NAMALWA (cell line): ENCODE measurements at regions not wholly inside any gene's neighbourhood (a gene's known extent, or its start where the extent isn't known, plus 50 kb on each side); places are given as distances from the start of the nearest gene placed in this dataset.
A peak's percentile ranks its signal among the peaks of the same experiment; 100 is the strongest.

Experiments used
- DNase-seq: peaks from one replicate; pipeline ENCODE4 v3.0.0-alpha.2; 2015; ENCODE audit warnings: low spot score

DNA sequence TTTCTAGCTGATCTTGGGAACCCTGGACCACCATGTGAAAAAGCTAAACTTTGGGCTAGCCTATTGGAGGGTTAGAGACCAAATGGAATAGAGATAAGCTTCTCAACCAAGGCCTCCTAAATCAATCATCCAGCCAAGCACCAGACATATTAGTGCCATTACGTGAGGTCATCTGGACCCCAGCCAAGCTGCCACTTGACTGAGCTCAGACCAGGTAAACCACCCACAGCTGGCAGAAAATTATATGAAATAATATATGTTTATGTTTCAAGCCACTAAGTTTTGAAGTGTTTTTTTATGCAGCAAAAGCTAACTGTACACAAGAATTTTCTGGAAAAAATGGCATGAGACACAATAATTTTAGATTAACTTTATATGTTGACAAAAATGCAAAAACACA is 82.6 kb upstream of the PCGF5 start:
- no peak for DNase-seq

DNA sequence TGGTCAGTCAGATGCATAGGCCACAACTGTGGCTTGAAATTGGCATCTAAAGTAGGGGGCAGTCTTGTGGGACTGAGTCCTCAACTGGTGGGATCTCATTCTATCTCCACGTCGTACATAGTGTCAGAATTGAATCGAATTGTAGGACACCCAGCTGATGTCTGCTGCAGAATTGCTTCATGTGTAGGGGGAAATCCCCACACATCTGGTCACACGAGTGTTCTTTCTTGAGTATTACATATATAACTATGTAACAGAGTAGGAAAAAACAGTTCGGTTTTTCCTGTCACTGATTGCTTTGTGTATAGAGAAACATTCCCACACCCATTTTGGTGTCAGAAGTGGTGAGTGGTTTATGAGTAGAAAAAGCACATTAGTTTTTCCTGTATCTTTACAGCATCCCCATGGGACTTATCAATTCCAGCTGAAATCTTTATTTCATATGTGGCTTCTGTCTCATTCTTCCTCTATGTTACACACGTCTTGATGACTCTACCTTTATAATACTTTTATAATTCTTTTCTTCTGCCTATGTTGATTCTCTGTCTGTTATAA is 79.4 kb upstream of the PCGF5 start:
- peak; percentile 21 for DNase-seq

DNA sequence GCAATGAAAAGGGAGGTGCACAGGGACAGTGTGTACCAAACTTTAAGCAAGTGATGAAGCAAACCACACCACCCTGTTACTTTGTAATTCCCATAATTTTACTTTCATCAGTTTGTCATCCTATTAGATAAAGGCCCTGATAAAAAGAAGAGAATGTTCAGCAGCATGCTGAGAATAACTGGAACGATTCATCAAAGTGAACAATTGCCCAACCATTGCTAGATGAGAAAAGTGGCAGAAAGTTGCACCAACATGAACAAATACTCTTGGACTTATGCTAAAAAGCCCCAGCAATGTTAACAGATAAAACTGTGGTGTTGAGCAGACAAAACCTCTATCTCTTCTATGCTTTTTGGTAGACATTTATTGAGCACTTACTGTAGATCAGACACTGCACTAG is 75.5 kb upstream of the PCGF5 start:
- no peak for DNase-seq

DNA sequence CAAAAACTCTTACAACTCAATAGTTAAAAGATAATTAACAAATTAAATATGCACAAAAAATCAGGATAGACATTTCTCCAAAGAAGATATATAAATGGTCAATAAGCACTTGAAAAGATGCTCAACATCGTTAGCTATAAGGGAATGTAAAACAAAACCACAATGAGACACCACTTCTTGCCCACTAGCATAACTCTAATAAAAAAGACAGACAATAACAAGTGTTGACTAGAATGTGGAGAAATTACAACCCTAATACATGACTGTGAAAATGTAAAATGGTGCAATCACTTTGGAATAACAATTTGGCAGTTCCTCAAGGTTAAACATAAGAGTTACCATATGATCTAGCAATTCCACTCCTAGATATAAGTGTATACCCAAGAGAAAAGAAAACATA is 74.3 kb upstream of the PCGF5 start:
- DNase-seq, result no peak

DNA sequence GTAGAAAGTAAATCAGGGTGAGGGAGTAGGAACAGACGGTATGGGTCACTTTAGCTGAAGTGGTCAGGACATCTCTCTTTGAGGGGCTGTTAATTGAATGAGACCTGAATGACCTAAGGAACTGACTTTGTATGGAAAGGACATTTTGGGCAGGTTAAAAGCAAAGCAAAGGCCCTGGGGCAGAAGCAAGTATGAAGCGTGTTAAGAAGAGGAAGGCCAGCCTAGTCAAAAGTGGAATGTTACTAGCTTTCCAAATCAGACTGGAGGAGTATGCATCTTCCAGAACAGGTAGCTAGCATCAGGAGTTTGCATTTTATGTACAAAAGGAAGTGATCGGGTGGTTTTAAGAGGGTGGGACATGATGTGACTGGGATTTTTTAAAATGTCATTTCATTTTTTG is 70.9 kb upstream of the PCGF5 start:
- DNase-seq, result no peak

DNA sequence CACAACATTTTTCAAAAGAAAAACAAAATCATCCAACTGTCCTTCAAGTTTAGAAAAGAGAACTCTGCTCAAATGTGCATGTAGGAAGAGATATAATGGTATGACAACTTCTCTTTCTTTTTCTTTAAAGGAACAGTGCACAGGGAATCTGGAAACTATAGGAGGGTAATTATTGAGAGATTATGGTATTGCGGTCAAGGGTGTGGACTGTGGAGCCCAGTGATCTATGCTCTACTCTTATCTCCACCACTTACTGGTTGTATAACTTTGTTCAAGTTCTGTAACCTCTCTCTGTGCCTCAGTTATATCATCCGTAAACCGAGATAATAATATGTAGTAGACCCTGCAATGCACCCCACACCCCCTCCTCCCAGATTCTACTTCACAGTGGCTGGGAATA is 69.8 kb upstream of the PCGF5 start:
- DNase-seq, result no peak

DNA sequence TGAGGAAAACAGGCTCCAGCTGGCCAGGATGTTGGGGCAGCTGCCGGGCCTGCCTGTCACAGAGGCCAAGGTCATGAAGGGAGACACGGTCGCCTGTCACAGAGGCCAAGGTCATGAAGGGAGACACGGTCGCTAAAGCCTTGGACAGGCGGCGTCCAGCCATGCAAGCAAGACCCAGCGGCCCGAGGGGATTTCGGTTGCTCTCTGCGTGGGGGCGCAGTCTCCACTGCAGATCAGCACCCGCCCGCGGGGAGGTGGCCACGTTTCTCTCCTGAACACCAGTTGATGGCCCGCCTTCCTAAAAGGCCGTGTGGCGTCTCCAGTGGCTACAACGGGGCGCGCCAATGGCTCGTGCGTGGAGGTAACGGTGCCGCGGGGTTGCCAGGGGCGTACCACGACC is 67.0 kb upstream of the PCGF5 start:
- no peak for DNase-seq

DNA sequence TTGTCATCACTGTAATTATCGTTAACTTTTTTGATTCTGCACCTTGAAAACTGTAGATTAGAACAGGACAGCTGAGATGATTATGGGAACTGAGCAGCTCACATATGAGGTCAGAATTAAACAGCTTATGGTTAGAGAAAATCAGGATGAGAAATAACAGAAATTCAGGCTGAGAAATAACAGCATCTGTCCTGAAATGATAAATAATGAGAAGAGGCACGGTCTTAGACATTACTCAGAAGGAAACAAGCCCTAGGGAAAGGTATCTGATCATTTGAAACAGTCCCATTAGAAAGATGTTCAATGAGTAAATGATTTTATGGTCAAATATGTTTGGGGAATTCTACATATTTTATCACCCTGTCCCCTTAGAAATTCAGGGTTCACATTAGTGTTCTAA is 65.6 kb upstream of the PCGF5 start:
- DNase-seq, result no peak

DNA sequence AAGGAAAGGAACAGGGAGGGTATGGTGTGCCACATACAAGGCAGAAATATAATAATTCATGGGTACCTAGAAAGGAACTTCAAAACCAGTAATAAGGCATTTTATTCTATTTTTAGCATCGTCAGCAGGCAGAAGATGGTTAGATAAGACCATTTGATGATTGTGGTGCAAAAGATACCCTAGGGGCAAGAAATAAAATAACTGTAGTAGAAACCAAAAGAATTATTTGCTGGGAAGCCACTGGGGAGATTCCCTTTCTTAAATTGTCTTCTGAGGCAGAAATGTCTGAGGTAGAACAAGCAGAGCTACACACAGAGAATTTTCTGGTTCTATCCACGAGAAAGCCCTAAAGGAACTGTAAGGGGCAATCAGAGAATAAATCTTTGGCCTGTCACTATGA is 64.3 kb upstream of the PCGF5 start:
- no peak for DNase-seq

DNA sequence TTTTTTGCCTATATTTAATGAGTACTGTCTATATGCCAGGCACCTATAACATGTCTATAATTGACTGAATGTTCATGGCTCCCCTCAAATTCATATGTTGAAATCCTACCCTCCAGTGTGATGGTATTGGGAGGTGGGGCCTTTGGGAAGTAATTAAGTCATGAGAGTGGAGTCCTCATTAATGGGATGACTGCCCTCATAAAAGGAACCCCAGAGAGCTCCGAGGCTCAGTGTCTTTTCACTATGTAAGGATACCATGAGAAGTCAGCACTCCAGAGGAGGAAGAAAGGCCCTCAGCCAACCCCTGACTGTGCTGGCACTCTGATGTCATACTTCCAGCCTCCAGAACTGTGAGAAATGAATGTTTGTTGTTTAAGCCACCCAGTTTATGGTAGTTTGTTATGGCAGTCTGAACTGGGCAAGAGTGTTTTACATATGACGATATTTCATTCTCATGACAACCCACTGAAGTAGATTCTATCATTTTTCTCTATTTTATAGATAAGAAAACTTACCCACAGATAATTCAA is 61.1 kb upstream of the PCGF5 start:
- no peak for DNase-seq

DNA sequence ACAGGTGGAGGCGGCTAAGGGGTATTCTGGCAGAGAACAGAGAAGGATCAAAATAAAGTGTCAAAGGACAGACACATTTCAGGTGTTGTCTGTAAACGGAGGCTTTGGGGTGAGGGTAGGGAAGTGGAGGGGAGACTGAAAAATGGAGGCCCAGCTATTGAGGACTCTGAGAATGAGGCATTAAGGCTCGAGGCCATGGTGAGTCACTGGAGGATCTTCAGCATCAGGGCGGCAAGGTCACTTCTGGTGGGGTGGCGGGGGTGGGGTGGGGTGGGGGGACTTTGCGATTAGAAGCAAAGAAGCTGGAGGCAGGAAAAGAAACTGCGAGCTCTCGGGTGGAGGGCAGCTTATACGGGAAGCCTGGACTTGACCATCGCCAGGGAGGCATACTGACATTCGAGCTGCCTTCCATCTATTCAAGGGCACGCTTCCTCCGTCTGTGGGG is 58.4 kb upstream of the PCGF5 start:
- DNase-seq, result peak; percentile 28

DNA sequence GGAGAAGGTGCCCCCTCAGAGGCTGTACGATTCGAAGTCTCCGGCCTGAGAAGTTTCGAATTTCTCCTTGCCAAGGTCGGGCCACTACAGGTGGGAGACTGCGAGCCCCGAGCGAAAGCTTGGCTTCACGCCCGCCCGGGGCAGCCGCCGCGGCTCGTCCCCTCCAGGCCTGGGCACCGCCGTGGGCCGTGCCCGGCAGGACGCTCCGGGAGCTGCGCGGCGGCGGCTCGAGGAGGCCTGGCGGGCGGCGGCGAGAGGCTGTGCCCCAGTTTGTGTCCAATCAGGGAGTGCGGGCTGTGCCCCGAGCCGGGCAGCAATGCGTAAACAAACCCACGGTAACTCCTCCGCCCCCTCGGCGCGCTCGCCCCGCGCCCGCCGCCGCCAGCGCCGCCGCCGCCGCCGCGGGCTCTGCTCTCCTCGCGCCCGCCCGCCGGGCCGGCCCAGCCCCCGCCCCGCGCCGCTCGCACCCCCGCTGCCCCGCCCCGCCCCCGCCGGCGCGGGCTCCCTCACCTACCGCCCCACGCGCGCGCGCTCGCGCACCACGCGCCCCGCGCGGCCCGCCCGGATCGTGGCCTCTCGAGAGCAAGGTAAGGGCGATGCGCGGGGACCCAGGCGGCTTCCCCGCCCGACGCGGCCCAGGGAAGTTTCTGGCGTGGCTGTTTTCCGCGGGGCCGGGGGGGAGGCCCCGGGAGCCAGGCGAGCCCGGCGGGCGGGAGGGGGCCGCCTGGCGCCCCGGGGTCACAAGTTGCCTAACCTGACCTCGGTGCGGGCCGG is 57.8 kb upstream of the PCGF5 start:
- DNase-seq, result peak; percentile 64

DNA sequence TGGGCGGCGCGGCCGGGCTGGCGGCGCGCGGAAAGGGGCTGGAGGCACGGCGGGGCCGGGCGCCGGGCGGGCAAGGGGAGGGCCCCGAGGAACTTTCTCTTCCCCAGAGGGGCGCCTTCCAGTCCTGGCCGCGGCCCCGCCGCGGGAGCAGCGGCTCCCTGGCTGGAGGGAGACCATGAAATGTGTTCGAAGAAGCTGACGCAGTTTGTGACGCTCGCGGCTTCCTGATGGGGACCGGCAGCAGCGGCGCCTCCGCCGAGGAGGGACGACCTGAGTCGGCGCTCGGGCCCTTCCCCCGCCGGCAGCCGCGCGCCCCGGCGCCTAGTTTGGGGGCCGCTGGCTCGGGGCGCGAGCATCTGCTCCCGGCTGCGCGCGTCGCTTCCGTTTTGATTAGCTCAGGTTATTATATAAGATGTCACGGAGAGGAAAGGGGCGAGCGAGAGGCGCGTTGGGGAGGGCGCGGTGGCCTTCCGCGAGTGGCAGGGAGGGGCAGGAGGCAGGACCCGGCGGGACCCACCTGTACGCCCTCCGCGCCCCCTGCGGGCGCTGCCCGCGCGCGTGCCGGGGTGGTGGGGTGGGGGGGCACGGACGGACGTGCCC is 57.1 kb upstream of the PCGF5 start:
- DNase-seq, result peak; percentile 80

DNA sequence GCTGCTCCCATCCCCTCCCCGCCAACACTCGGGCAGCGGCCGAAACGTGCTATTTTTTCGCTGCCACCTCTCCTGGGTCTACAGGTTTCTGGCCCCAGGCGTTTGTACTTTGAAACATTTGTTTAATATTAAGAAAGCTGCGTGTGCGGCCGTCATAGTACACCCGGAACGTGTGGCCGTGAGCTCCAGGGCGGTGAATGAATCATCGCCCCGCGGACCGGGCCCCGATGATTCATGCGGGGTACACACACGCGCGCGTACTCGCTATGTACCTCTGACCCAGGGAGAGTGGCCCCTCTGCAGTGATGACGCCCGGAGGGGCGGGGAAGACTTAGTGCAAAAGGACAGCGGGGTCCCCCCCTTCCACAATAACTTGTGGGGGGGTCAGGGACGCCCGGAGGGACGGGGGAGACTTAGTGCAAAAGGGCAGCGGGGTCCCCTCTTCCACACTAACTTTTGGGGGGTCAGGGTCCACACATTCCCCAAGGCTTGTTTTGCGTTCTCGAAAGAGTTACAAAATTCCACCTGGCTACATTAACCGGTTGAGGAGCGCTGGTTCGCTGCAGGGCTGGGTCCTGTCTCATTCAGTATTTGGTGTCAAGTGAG is 56.5 kb upstream of the PCGF5 start:
- DNase-seq, result no peak

DNA sequence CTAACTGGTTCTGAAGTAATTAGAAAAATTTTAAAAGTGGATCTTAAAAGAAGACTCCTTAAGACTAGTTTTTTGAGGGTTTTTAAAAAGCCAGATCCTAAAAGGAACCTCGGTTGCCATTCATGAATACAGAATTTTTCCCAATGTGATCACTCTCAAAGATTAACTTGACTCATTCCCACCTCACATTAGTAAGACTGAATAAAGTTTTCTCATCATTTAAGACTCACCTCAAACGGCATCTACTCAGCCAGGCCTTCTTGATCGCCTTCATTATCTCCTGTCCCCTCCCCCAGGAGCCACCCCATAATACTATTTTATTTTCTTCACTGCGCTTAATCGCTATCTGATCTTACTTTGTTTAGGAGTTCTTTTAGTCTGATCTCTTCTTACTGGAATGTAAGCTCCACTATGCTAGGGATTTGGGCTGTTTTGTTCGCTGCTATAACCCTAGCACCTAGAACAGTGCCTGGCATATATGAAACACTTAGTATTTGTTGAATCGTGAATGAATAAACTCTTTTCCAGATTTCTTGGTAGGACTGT is 55.9 kb upstream of the PCGF5 start:
- no peak for DNase-seq

DNA sequence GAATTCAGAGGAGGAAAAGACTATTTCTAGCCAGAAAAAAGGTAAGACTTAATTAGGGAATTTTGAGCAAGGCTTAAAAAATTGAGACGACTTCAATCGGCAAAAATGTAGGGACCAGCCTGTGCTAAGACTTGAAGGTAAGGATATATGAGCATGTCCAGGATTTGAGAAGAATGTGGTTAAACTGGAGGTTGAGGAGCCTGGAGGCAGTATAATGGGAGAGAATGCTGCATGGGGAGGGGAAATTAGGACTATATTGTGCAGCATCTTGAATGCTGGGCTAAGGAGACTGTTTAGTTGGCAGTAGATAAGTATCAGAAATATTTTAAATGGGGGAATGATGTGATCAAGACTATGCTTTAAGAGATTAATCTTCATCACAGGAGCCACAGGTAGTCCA is 53.1 kb upstream of the PCGF5 start:
- no peak for DNase-seq

DNA sequence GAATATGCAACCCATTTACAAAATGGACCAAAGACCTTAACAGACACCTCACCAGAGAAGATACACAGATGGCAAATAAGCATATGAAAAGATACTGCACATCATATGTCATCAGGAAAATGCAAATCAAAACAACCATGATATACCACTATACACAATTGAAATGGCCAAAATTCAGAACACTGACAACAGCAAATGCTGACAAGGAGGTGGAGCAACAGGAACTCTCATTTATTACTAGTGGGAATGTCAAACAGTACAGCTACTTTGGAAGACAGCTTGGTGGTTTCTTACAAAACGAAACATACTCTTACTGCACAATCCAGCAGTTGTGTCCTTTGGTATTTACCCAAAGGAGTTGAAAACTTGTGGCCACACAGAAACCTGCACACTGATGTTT is 50.0 kb upstream of the PCGF5 start:
- no peak for DNase-seq
